ENCODE measurements at regions not wholly inside any gene's neighbourhood (a gene's known extent, or its start where the extent isn't known, plus 50 kb on each side); places are given as distances from the start of the nearest gene placed in this dataset.

- H3K4me3 Mint-ChIP-seq, result no peak overlapping the region
- H3K36me3 Mint-ChIP-seq (ENCODE audit: low read depth), result peaks cover 11% of the 10 kb centered on the region
- H3K27me3 Mint-ChIP-seq (ENCODE audit: low read depth, poor library complexity), result peaks cover 3% of the 10 kb centered on the region
- no peak for TF ChIP-seq CTCF (IDR thresholded peaks at IDR 0.05)
- peaks cover 20% of the 10 kb centered on the region for H3K9me3 Mint-ChIP-seq
- peak overlapping the region; percentile 26 for H3K27ac Mint-ChIP-seq
- H3K4me1 Mint-ChIP-seq, result peaks cover 64% of the 10 kb centered on the region
- DNase-seq, result no peak
These were observed 209.1 kb upstream of the JADE1 start for GRCh38 chr4:128600410-128600809.

GRCh38 chr4:128597500-128597899 is 212.0 kb upstream of the JADE1 start:
- Mint-ChIP-seq H3K9me3 (peaks cover 43% of the 10 kb centered on the region), H3K36me3 (ENCODE audit: low read depth) (peaks cover 19% of the 10 kb centered on the region), H3K27ac (peak overlapping the region; percentile 57), H3K4me1 (peaks cover 64% of the 10 kb centered on the region), H3K27me3 (ENCODE audit: low read depth, poor library complexity) (peaks cover 6% of the 10 kb centered on the region), H3K4me3 (no peak overlapping the region)
- no peak for DNase-seq
- TF ChIP-seq CTCF (IDR thresholded peaks at IDR 0.05), result no peak

- Mint-ChIP-seq H3K4me3 (no peak overlapping the region), H3K27ac (peak overlapping the region; percentile 29), H3K36me3 (ENCODE audit: low read depth) (peaks cover 19% of the 10 kb centered on the region), H3K27me3 (ENCODE audit: low read depth, poor library complexity) (peaks cover 6% of the 10 kb centered on the region), H3K4me1 (peaks cover 61% of the 10 kb centered on the region), H3K9me3 (peaks cover 43% of the 10 kb centered on the region)
- no peak for TF ChIP-seq CTCF (IDR thresholded peaks at IDR 0.05)
- DNase-seq, result no peak
These were observed 212.6 kb upstream of the JADE1 start for GRCh38 chr4:128596853-128597252.

- peaks cover 19% of the 10 kb centered on the region for H3K36me3 Mint-ChIP-seq (ENCODE audit: low read depth)
These were observed 213.4 kb upstream of the JADE1 start for GRCh38 chr4:128596115-128596514.

GRCh38 chr4:128591482-128591881 is 218.0 kb upstream of the JADE1 start:
- Mint-ChIP-seq H3K9me3 (peaks cover 33% of the 10 kb centered on the region), H3K27ac (peak overlapping the region; percentile 43), H3K4me1 (peaks cover 22% of the 10 kb centered on the region), H3K36me3 (ENCODE audit: low read depth) (peaks cover 18% of the 10 kb centered on the region), H3K4me3 (no peak overlapping the region), H3K27me3 (ENCODE audit: low read depth, poor library complexity) (peaks cover 4% of the 10 kb centered on the region)
- no peak for TF ChIP-seq CTCF (IDR thresholded peaks at IDR 0.05)
- no peak for DNase-seq

More at GRCh38 chr4:128596115-128596514, 213.4 kb upstream of the JADE1 start:
- Mint-ChIP-seq H3K4me3 (no peak overlapping the region), H3K9me3 (peaks cover 43% of the 10 kb centered on the region), H3K27ac (peak overlapping the region; percentile 50), H3K4me1 (peaks cover 58% of the 10 kb centered on the region), H3K27me3 (ENCODE audit: low read depth, poor library complexity) (peaks cover 6% of the 10 kb centered on the region)
- TF ChIP-seq CTCF (IDR thresholded peaks at IDR 0.05), result no peak
- peak; percentile 42 for DNase-seq

GRCh38 chr4:128590773-128591172 is 218.7 kb upstream of the JADE1 start:
- no peak for TF ChIP-seq CTCF (IDR thresholded peaks at IDR 0.05)
- Mint-ChIP-seq H3K9me3 (peaks cover 25% of the 10 kb centered on the region), H3K27ac (no peak overlapping the region), H3K27me3 (ENCODE audit: low read depth, poor library complexity) (peaks cover 4% of the 10 kb centered on the region), H3K4me1 (peaks cover 15% of the 10 kb centered on the region), H3K36me3 (ENCODE audit: low read depth) (peaks cover 12% of the 10 kb centered on the region), H3K4me3 (no peak overlapping the region)
- no peak for DNase-seq

Data from nephron progenitor cell (in vitro differentiated cells).